GM23338 (cell line): ENCODE measurements at regions not wholly inside any gene's neighbourhood (a gene's known extent, or its start where the extent isn't known, plus 50 kb on each side); places are given as distances from the start of the nearest gene placed in this dataset.
A peak's percentile ranks its signal among the peaks of the same experiment; 100 is the strongest.

Source experiments
- ATAC-seq: fragments of 200-7000 bp; cut with Tn5 transposase; 3 replicates; pipeline ENCODE4 v1.9.1; 2020
- DNase-seq: peaks from one replicate; pipeline ENCODE4 v3.0.0-alpha.2; 2015; ENCODE audit warnings: low spot score
- H2AFZ ChIP-seq: fragments of 200-600 bp; sonication (generic); 2 replicates; pipeline ENCODE4 v1.8.0; 2016; ENCODE audit warnings: antibody characterized with exemption, mild to moderate bottlenecking, moderate library complexity
- H3F3A ChIP-seq: fragments of 200-600 bp; sonication (generic); replicated peaks from 2 replicates; pipeline ENCODE4 v1.8.0; 2017; ENCODE audit warnings: antibody characterized with exemption, mixed run types, low read depth
- H3K27ac ChIP-seq: fragments of 200-600 bp; sonication (generic); 2 replicates; pipeline ENCODE4 v1.6.1; 2016; ENCODE audit warnings: low read depth
- H3K27me3 ChIP-seq: fragments of 200-600 bp; sonication (generic); 2 replicates; pipeline ENCODE4 v1.8.0; 2016; ENCODE audit warnings: mild to moderate bottlenecking, mixed run types, moderate library complexity; ENCODE audit not compliant: insufficient read depth
- H3K36me3 ChIP-seq: fragments of 200-600 bp; sonication (generic); 2 replicates; pipeline ENCODE4 v1.8.0; 2016; ENCODE audit warnings: mild to moderate bottlenecking; ENCODE audit not compliant: insufficient read depth
- H3K4me1 ChIP-seq: fragments of 200-600 bp; sonication (generic); 2 replicates; pipeline ENCODE4 v1.8.0; 2016; ENCODE audit warnings: mild to moderate bottlenecking, moderate library complexity; ENCODE audit not compliant: insufficient read depth
- H3K4me2 ChIP-seq: fragments of 200-600 bp; sonication (generic); 2 replicates; pipeline ENCODE4 v1.7.1; 2017; ENCODE audit warnings: mixed run types
- H3K4me3 ChIP-seq: fragments of 200-600 bp; sonication (generic); 2 replicates; pipeline ENCODE4 v1.6.1; 2016; ENCODE audit warnings: mixed run types
- H3K79me2 ChIP-seq: fragments of 200-600 bp; sonication (generic); replicated peaks from 2 replicates; pipeline ENCODE4 v1.8.0; 2017; ENCODE audit warnings: mild to moderate bottlenecking; ENCODE audit not compliant: insufficient read depth
- H3K9me2 ChIP-seq: fragments of 200-600 bp; sonication (generic); 2 replicates; pipeline ENCODE4 v1.8.0; 2017; ENCODE audit not compliant: insufficient read depth
- H4K20me1 ChIP-seq: fragments of 200-600 bp; sonication (generic); replicated peaks from 2 replicates; pipeline ENCODE4 v1.8.0; 2017; ENCODE audit warnings: mild to moderate bottlenecking; ENCODE audit not compliant: insufficient read depth
- H3K27ac Mint-ChIP-seq: 2 replicates; pipeline ENCODE4 v1.8.0; 2020; ENCODE audit warnings: inconsistent platforms, mild to moderate bottlenecking, moderate library complexity, mixed read lengths
- H3K27me3 Mint-ChIP-seq: 3 replicates; pipeline ENCODE4 v1.8.0; 2022; ENCODE audit warnings: low read depth, mild to moderate bottlenecking, moderate library complexity, mixed read lengths, inconsistent platforms; ENCODE audit not compliant: insufficient read depth, poor library complexity
- H3K36me3 Mint-ChIP-seq: 3 replicates; pipeline ENCODE4 v1.8.0; 2021; ENCODE audit warnings: low read depth, mild to moderate bottlenecking, inconsistent platforms, moderate library complexity, mixed read lengths
- H3K4me1 Mint-ChIP-seq: 3 replicates; pipeline ENCODE4 v1.8.0; 2020; ENCODE audit warnings: mild to moderate bottlenecking, inconsistent platforms, mixed read lengths
- H3K4me3 Mint-ChIP-seq: 3 replicates; pipeline ENCODE4 v1.8.0; 2021; ENCODE audit warnings: moderate library complexity, mild to moderate bottlenecking, inconsistent platforms, mixed read lengths
- H3K9me3 Mint-ChIP-seq: 3 replicates; pipeline ENCODE4 v1.8.0; 2020; ENCODE audit warnings: moderate library complexity, mild to moderate bottlenecking, inconsistent platforms, mixed read lengths
- NANOG ChIP-seq: IDR thresholded peaks from 2 replicates; pipeline ENCODE4 v1.6.1; 2016; ENCODE audit warnings: antibody characterized with exemption, borderline replicate concordance
- POLR2AphosphoS5 ChIP-seq: IDR thresholded peaks from 2 replicates; pipeline ENCODE4 v1.6.1; 2016; ENCODE audit warnings: antibody characterized with exemption, low read depth
- ZNF331 ChIP-seq: fragments of 250-450 bp; sonication (Bioruptor Pico); IDR thresholded peaks from 2 replicates; pipeline ENCODE4 v1.5.0; 2020; ENCODE audit warnings: low read depth, mild to moderate bottlenecking, moderate library complexity
- ZNF462 ChIP-seq: fragments of 250-450 bp; sonication (Bioruptor Pico); IDR thresholded peaks from 2 replicates; pipeline ENCODE4 v1.5.0; 2020; ENCODE audit warnings: mild to moderate bottlenecking, moderate library complexity

GRCh38 chr13:69069554-69070133 lies 1038.0 kb upstream of the ATXN8OS start:
- peaks cover 19% of the 10 kb centered on the region for H3K4me1 ChIP-seq
- ATAC-seq, result no peak
- H3K4me3 ChIP-seq, result no peak overlapping the region
- no peaks in the 10 kb centered on the region for H3K36me3 Mint-ChIP-seq
- peaks cover 3% of the 10 kb centered on the region; the same call in 1 of the 3 replicates for H3K9me3 Mint-ChIP-seq
- 0 out of 2 replicates have a peak overlapping the region, but pooled peaks have one; percentile 9 for H3K27ac ChIP-seq
- H4K20me1 ChIP-seq, result no peaks in the 10 kb centered on the region
- peak overlapping the region; percentile 35; the same call in 1 of the 2 replicates for H3K4me2 ChIP-seq
- no peak overlapping the region for H3K4me3 Mint-ChIP-seq
- H2AFZ ChIP-seq, result peak overlapping the region; percentile 9; the same call in 1 of the 2 replicates
- H3K27ac Mint-ChIP-seq, result peak overlapping the region; percentile 43; the same call in 1 of the 2 replicates
- peaks cover 12% of the 10 kb centered on the region; the same call in 2 of the 3 replicates for H3K4me1 Mint-ChIP-seq
- H3K27me3 Mint-ChIP-seq, result no peaks in the 10 kb centered on the region
- H3K36me3 ChIP-seq, result no peaks in the 10 kb centered on the region
- H3K9me2 ChIP-seq, result peaks cover 3% of the 10 kb centered on the region; the same call in 1 of the 2 replicates
- H3K27me3 ChIP-seq, result no peaks in the 10 kb centered on the region
- DNase-seq, result no peak
- no peak for TF ChIP-seq ZNF462 (CRISPR knock-in tag)
- H3K79me2 ChIP-seq, result no peaks in the 10 kb centered on the region
- no peaks in the 10 kb centered on the region for H3F3A ChIP-seq

- no peak overlapping the region for H2AFZ ChIP-seq
- H3K27me3 ChIP-seq, result no peaks in the 10 kb centered on the region
- Mint-ChIP-seq H3K4me3 (no peak overlapping the region), H3K27me3 (no peaks in the 10 kb centered on the region), H3K9me3 (peaks cover 27% of the 10 kb centered on the region), H3K36me3 (peaks cover 30% of the 10 kb centered on the region), H3K27ac (no peak overlapping the region), H3K4me1 (peaks cover 13% of the 10 kb centered on the region)
- no peaks in the 10 kb centered on the region for H3K79me2 ChIP-seq
- H3K36me3 ChIP-seq, result no peaks in the 10 kb centered on the region; the same call in 1 of the 2 replicates
- DNase-seq (peak; percentile 36), ATAC-seq (peak; percentile 74)
- no peaks in the 10 kb centered on the region; the same call in 1 of the 2 replicates for H3K9me2 ChIP-seq
- H4K20me1 ChIP-seq, result no peaks in the 10 kb centered on the region
- H3F3A ChIP-seq, result no peaks in the 10 kb centered on the region
- H3K4me3 ChIP-seq, result no peak overlapping the region
- H3K4me1 ChIP-seq, result peaks cover 8% of the 10 kb centered on the region; the same call in 1 of the 2 replicates
- TF ChIP-seq NANOG (peak; percentile 80; the same call in 1 of the 2 replicates), ZNF331 (no peak), POLR2AphosphoS5 (no peak)
- no peak overlapping the region for H3K27ac ChIP-seq
- peak overlapping the region; percentile 10; the same call in 1 of the 2 replicates for H3K4me2 ChIP-seq
These were observed 1056.9 kb upstream of the ATXN8OS start for GRCh38 chr13:69050696-69051095.
